ENCODE measurements at regions not wholly inside any gene's neighbourhood (a gene's known extent, or its start where the extent isn't known, plus 50 kb on each side); places are given as distances from the start of the nearest gene placed in this dataset.
"Not testable (repeated sequence)": the region's sequence is repeated elsewhere in the genome, so short reads cannot be mapped to it uniquely, and the experiment has no call there.

GRCh38 chr20:47968541-47969310 lies 183.4 kb upstream of the SULF2 start:
- no peak overlapping the region for H3K27ac ChIP-seq
- no peak for DNase-seq (ENCODE audit: low spot score)
- H3K4me3 ChIP-seq: no peak overlapping the region
- TF ChIP-seq CTCF (IDR thresholded peaks at IDR 0.05): no peak

- no peak for TF ChIP-seq CTCF (IDR thresholded peaks at IDR 0.05)
- H3K27ac ChIP-seq: no peak overlapping the region
- H3K4me3 ChIP-seq: no peak overlapping the region
- DNase-seq (ENCODE audit: low spot score): no peak
Measured at GRCh38 chr20:47964149-47964548, 178.9 kb upstream of the SULF2 start.

GRCh38 chr20:47963022-47963421 lies 177.7 kb upstream of the SULF2 start:
- DNase-seq (ENCODE audit: low spot score): no peak
- TF ChIP-seq CTCF (IDR thresholded peaks at IDR 0.05): no peak

GRCh38 chr20:47962286-47962963 lies 177.1 kb upstream of the SULF2 start:
- Histone ChIP-seq H3K4me3 (no peak overlapping the region), H3K27ac (no peak overlapping the region)
- DNase-seq (ENCODE audit: low spot score): no peak
- TF ChIP-seq CTCF (IDR thresholded peaks at IDR 0.05): no peak

More at GRCh38 chr20:47963022-47963421, 177.7 kb upstream of the SULF2 start:
- H3K4me3 ChIP-seq: no peak overlapping the region
- H3K27ac ChIP-seq: no peak overlapping the region

GRCh38 chr20:47960769-47961541 lies 175.7 kb upstream of the SULF2 start:
- no peak overlapping the region for H3K4me3 ChIP-seq
- no peak for TF ChIP-seq CTCF (IDR thresholded peaks at IDR 0.05)
- no peak for DNase-seq (ENCODE audit: low spot score)
- H3K27ac ChIP-seq: no peak overlapping the region

- H3K27ac ChIP-seq: no peak overlapping the region
- H3K4me3 ChIP-seq: no peak overlapping the region
- DNase-seq (ENCODE audit: low spot score): no peak
- TF ChIP-seq CTCF (IDR thresholded peaks at IDR 0.05): no peak
Measured at GRCh38 chr20:47960277-47960676, 175.0 kb upstream of the SULF2 start.

- not testable (repeated sequence) for DNase-seq (ENCODE audit: low spot score); H3K27ac ChIP-seq; H3K4me3 ChIP-seq
Measured at GRCh38 chr20:47957989-47958801, 172.9 kb upstream of the SULF2 start.
